ENCODE measurements at regions not wholly inside any gene's neighbourhood (a gene's known extent, or its start where the extent isn't known, plus 50 kb on each side); places are given as distances from the start of the nearest gene placed in this dataset.

- no peak for TF ChIP-seq CTCF (IDR thresholded peaks at IDR 0.05)
- TF ChIP-seq POLR2A (IDR thresholded peaks at IDR 0.05), result no peak
These were observed 539.2 kb downstream of the SLC4A3 start for GRCh38 chr2:220166616-220167015.
